ENCODE measurements at regions not wholly inside any gene's neighbourhood (a gene's known extent, or its start where the extent isn't known, plus 50 kb on each side); places are given as distances from the start of the nearest gene placed in this dataset.
A peak's percentile ranks its signal among the peaks of the same experiment; 100 is the strongest.

GRCh38 chr9:99681113-99681512 is 140.6 kb upstream of the NR4A3 start:
- H3K4me1 Mint-ChIP-seq: peaks cover 27% of the 10 kb centered on the region
- H3K27ac Mint-ChIP-seq: no peak overlapping the region
- no peak for TF ChIP-seq CTCF (IDR thresholded peaks at IDR 0.05)
- no peaks in the 10 kb centered on the region for H3K36me3 Mint-ChIP-seq (ENCODE audit: low read depth)
- no peak overlapping the region for H3K4me3 Mint-ChIP-seq
- CTCF ChIA-PET: no interaction called here
- no peaks in the 10 kb centered on the region for H3K27me3 Mint-ChIP-seq
- no peak for DNase-seq
- H3K9me3 Mint-ChIP-seq: peaks cover 11% of the 10 kb centered on the region
- no peak for ATAC-seq (ENCODE audit: low read depth)
- intact Hi-C loops (cut with micrococcal nuclease): loop anchor here (2.0 kb wide), 1 partner anchor 20 kb away; no protein-coding TSS in a partner anchor
- POLR2A ChIA-PET: no interaction called here

- POLR2A ChIA-PET: no interaction called here
- Mint-ChIP-seq H3K4me3 (no peak overlapping the region), H3K36me3 (ENCODE audit: low read depth) (no peaks in the 10 kb centered on the region), H3K4me1 (peaks cover 27% of the 10 kb centered on the region), H3K27me3 (no peaks in the 10 kb centered on the region), H3K27ac (peak overlapping the region; percentile 38), H3K9me3 (peaks cover 9% of the 10 kb centered on the region)
- CTCF ChIA-PET: no interaction called here
- ATAC-seq (ENCODE audit: low read depth) (no peak), DNase-seq (no peak)
- TF ChIP-seq CTCF (IDR thresholded peaks at IDR 0.05): no peak
- intact Hi-C loops (cut with micrococcal nuclease): no loop called here
These were observed 139.3 kb upstream of the NR4A3 start for GRCh38 chr9:99682378-99682777.

GRCh38 chr9:99682870-99683269 is 138.8 kb upstream of the NR4A3 start:
- peaks cover 9% of the 10 kb centered on the region for H3K9me3 Mint-ChIP-seq
- CTCF ChIA-PET: no interaction called here
- H3K27me3 Mint-ChIP-seq: no peaks in the 10 kb centered on the region
- peaks cover 27% of the 10 kb centered on the region for H3K4me1 Mint-ChIP-seq
- intact Hi-C loops (cut with micrococcal nuclease): no loop called here
- ATAC-seq (ENCODE audit: low read depth): peak; percentile 37
- no peak for DNase-seq
- H3K27ac Mint-ChIP-seq: peak overlapping the region; percentile 38
- H3K36me3 Mint-ChIP-seq (ENCODE audit: low read depth): no peaks in the 10 kb centered on the region
- POLR2A ChIA-PET: no interaction called here
- H3K4me3 Mint-ChIP-seq: no peak overlapping the region
- TF ChIP-seq CTCF (IDR thresholded peaks at IDR 0.05): no peak

- Mint-ChIP-seq H3K4me3 (no peak overlapping the region), H3K9me3 (no peaks in the 10 kb centered on the region), H3K4me1 (no peaks in the 10 kb centered on the region), H3K36me3 (ENCODE audit: low read depth) (no peaks in the 10 kb centered on the region), H3K27ac (no peak overlapping the region), H3K27me3 (no peaks in the 10 kb centered on the region)
- CTCF ChIA-PET: no interaction called here
- no peak for DNase-seq
- ATAC-seq (ENCODE audit: low read depth): no peak
- POLR2A ChIA-PET: no interaction called here
- TF ChIP-seq CTCF (IDR thresholded peaks at IDR 0.05): no peak
- intact Hi-C loops (cut with micrococcal nuclease): no loop called here
These were observed 131.1 kb upstream of the NR4A3 start for GRCh38 chr9:99690573-99690972.

GRCh38 chr9:99693888-99694287 is 127.8 kb upstream of the NR4A3 start:
- DNase-seq: no peak
- H3K9me3 Mint-ChIP-seq: peaks cover 2% of the 10 kb centered on the region
- no peak for ATAC-seq (ENCODE audit: low read depth)
- TF ChIP-seq CTCF (IDR thresholded peaks at IDR 0.05): no peak
- POLR2A ChIA-PET: no interaction called here
- CTCF ChIA-PET: no interaction called here
- no peak overlapping the region for H3K27ac Mint-ChIP-seq
- H3K27me3 Mint-ChIP-seq: no peaks in the 10 kb centered on the region
- H3K4me1 Mint-ChIP-seq: no peaks in the 10 kb centered on the region
- intact Hi-C loops (cut with micrococcal nuclease): no loop called here
- no peaks in the 10 kb centered on the region for H3K36me3 Mint-ChIP-seq (ENCODE audit: low read depth)
- no peak overlapping the region for H3K4me3 Mint-ChIP-seq

Measured in activated B cell treated with CpG ODN at 0.5 μM for 24 hours (primary cell).